NCI-H526 (cell line): ENCODE measurements at regions not wholly inside any gene's neighbourhood (a gene's known extent, or its start where the extent isn't known, plus 50 kb on each side); places are given as distances from the start of the nearest gene placed in this dataset.

ENCODE experiments used
- DNase-seq, 2 experiments: peaks; one replicate each; lab custom pipeline; 2025; lab: John Stamatoyannopoulos, UW

- no peak for DNase-seq
These were observed 70.1 kb upstream of the MPHOSPH6 start for GRCh38 chr16:82240111-82240510.

- DNase-seq, result no peak
These were observed 66.9 kb upstream of the MPHOSPH6 start for GRCh38 chr16:82236875-82237274.

GRCh38 chr16:82236415-82236814 lies 66.4 kb upstream of the MPHOSPH6 start:
- DNase-seq, result no peak

DNA sequence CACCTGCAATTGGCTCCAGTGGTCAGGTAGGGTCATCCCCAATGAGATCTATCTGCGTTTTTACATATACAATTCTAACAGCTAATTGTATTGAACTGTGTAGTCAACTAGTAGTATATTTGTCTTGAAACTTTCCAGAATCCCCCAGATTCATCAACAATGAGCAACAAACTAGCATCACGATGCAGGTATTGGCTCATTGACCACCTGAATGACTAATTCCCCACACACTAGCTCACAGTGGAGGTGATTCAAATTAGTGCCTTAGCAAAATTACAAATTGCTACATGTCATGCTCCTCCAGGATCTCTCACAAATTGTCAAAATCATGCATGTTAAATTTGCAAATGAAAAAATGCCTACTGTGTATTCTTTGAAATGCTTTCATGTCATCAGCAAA lies 62.8 kb upstream of the MPHOSPH6 start:
- DNase-seq, result no peak

DNA sequence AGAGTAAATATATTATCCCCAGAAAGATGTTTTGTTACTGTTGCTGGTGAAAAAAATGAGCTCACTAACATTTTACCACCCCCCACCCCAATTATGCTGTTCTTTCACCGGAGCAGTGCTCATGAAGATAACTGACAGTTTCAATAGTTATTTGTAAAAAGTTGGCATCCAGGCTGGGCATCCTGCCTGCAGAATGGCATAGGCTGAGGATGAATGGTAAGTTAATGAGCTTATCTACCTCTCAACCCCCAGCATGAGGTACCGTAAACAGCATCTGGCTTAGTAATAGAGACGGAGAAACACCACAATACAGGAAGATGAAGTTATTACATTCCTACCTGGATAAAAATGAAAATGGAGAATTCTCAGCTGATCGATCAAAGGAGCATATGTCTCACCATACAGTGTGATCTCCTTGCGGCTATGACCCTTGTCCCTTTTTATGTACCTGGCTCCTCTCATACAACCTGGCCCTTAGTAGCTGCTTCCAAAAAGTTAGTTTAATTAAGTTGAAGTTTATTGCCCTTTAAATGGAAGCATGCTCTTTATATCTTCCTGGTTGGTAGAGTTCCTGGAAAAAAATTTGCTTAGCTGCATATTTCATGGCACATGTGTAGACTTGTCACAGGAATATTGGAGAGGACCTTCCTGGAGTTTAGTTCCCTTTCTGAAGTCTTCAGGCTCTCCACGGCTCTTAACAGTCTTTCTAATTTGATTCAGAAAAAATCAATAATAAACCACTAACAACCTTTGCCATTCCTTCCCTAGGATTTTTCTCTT lies 61.2 kb upstream of the MPHOSPH6 start:
- no peak for DNase-seq

- DNase-seq, result peak in 1 of 2 experiments; percentile 70
These were observed 60.0 kb upstream of the MPHOSPH6 start for GRCh38 chr16:82229800-82230619.

- DNase-seq, result no peak
These were observed 56.3 kb upstream of the MPHOSPH6 start for GRCh38 chr16:82226327-82226726.

- DNase-seq, result no peak
These were observed 54.8 kb upstream of the MPHOSPH6 start for GRCh38 chr16:82224821-82225220.

GRCh38 chr16:82220541-82220940 lies 50.5 kb upstream of the MPHOSPH6 start:
- no peak for DNase-seq
